ENCODE measurements at regions not wholly inside any gene's neighbourhood (a gene's known extent, or its start where the extent isn't known, plus 50 kb on each side); places are given as distances from the start of the nearest gene placed in this dataset.

GRCh38 chr2:81661081-81661480, 1356.5 kb upstream of the LRRTM1 start:
- Mint-ChIP-seq H3K27me3 (ENCODE audit: low read depth) (no peaks in the 10 kb centered on the region), H3K9me3 (ENCODE audit: low read depth) (peaks cover 18% of the 10 kb centered on the region), H3K36me3 (ENCODE audit: low read depth) (no peaks in the 10 kb centered on the region), H3K4me3 (ENCODE audit: unreplicated experiment) (no peak overlapping the region), H3K27ac (ENCODE audit: unreplicated experiment) (no peak overlapping the region), H3K4me1 (ENCODE audit: low read depth) (no peaks in the 10 kb centered on the region)
- DNase-seq (ENCODE audit: low spot score), result no peak
- TF ChIP-seq CTCF (IDR thresholded peaks at IDR 0.05), result no peak

DNA sequence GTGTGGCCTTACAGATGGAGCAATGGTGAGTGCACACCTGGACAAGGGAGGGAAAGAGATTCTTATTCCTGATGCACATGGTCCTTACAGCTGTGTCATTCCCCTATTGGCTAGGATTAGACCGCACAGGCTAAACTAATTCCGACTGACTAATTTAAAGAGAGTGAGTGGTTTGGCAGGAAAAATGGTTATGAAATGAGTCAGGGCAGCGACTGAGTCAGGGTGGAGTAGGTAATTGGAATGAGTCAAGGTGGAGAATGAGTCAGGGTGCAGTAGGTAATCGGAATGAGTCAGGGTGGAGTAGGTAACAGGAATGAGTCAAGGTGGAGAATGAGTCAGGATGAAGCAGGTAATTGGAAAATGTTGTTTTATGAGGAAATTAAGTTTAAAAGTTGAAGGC, 1353.7 kb upstream of the LRRTM1 start:
- no peak for DNase-seq (ENCODE audit: low spot score)
- Mint-ChIP-seq H3K36me3 (ENCODE audit: low read depth) (no peaks in the 10 kb centered on the region), H3K27me3 (ENCODE audit: low read depth) (no peaks in the 10 kb centered on the region), H3K27ac (ENCODE audit: unreplicated experiment) (no peak overlapping the region), H3K9me3 (ENCODE audit: low read depth) (peaks cover 27% of the 10 kb centered on the region), H3K4me3 (ENCODE audit: unreplicated experiment) (no peak overlapping the region), H3K4me1 (ENCODE audit: low read depth) (no peaks in the 10 kb centered on the region)
- no peak for TF ChIP-seq CTCF (IDR thresholded peaks at IDR 0.05)

DNA sequence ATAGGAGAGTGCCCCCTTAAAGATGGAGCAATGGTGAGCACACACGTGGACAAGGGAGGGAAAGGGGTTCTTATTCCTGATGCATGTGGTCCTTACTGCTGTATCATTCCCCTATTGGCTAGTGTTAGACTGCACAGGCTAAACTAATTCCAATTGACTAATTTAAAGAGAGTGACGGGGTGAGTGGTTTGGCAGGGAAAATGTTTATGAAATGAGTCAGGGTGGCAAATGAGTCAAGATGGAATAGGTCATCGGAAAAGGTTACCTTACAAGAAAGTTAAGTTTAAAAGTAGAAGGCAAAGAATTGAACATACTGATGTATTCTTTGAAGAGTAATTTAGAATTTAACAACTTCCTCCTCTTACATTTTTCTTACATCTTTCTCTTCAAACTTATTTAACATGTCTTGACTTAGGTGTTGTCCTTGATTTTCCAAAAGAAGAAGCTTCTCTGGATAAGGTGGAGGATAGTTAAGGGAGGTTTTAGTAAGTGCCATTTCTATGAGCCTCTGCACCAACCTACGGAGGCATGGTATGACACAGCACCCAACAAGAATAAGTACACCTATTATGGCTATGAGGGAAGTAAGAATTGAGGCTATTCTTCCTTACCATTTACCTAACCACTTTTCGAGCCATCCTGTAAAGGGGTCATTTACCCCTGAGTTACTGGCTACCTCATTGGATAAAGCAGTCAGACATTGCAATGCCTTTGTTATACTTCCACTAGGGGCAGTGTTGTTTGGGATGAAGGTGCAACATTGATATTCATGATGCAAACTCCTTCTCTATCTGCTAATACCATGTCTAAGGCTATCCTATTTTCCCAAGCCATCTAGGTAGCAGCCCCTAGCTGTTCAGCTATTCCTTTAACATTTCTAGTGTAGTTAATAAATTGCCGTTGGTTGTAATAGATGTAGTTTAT, 1345.8 kb upstream of the LRRTM1 start:
- no peak for DNase-seq (ENCODE audit: low spot score)
- H3K27ac Mint-ChIP-seq (ENCODE audit: unreplicated experiment), result no peak overlapping the region
- H3K9me3 Mint-ChIP-seq (ENCODE audit: low read depth), result peaks cover 27% of the 10 kb centered on the region
- no peak for TF ChIP-seq CTCF (IDR thresholded peaks at IDR 0.05)
- H3K27me3 Mint-ChIP-seq (ENCODE audit: low read depth), result no peaks in the 10 kb centered on the region
- H3K4me3 Mint-ChIP-seq (ENCODE audit: unreplicated experiment), result no peak overlapping the region
- H3K4me1 Mint-ChIP-seq (ENCODE audit: low read depth), result no peaks in the 10 kb centered on the region
- H3K36me3 Mint-ChIP-seq (ENCODE audit: low read depth), result no peaks in the 10 kb centered on the region

GRCh38 chr2:81648806-81649205, 1344.3 kb upstream of the LRRTM1 start:
- no peak for DNase-seq (ENCODE audit: low spot score)
- H3K4me1 Mint-ChIP-seq (ENCODE audit: low read depth), result no peaks in the 10 kb centered on the region
- no peak overlapping the region for H3K4me3 Mint-ChIP-seq (ENCODE audit: unreplicated experiment)
- no peak overlapping the region for H3K27ac Mint-ChIP-seq (ENCODE audit: unreplicated experiment)
- no peaks in the 10 kb centered on the region for H3K36me3 Mint-ChIP-seq (ENCODE audit: low read depth)
- TF ChIP-seq CTCF (IDR thresholded peaks at IDR 0.05), result no peak
- H3K9me3 Mint-ChIP-seq (ENCODE audit: low read depth), result peaks cover 25% of the 10 kb centered on the region
- H3K27me3 Mint-ChIP-seq (ENCODE audit: low read depth), result no peaks in the 10 kb centered on the region

DNA sequence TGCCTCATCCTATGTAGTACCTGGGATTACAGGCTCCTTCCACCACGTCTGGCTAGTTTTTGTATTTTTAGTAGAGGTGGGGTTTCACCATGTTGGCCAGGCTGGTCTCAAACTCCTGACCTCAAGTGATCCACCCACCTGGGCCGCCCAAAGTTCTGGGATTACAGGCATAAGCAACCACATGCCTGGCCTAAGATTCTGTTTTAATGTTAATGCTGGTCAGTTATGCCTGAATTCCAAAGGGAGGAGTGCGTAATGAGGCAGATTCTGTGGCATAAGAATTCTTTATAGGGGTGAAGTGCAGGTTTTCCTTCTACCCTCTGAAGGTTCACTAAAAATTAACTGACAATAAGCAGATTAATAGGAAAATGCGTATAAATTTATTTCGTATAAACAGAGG, 1343.8 kb upstream of the LRRTM1 start:
- Mint-ChIP-seq H3K36me3 (ENCODE audit: low read depth) (no peaks in the 10 kb centered on the region), H3K9me3 (ENCODE audit: low read depth) (peaks cover 20% of the 10 kb centered on the region), H3K27ac (ENCODE audit: unreplicated experiment) (no peak overlapping the region), H3K4me1 (ENCODE audit: low read depth) (no peaks in the 10 kb centered on the region), H3K27me3 (ENCODE audit: low read depth) (no peaks in the 10 kb centered on the region), H3K4me3 (ENCODE audit: unreplicated experiment) (no peak overlapping the region)
- no peak for DNase-seq (ENCODE audit: low spot score)
- TF ChIP-seq CTCF (IDR thresholded peaks at IDR 0.05), result no peak

Measured in chondrocyte (in vitro differentiated cells).